HG02798 (cell line): ENCODE measurements at regions not wholly inside any gene's neighbourhood (a gene's known extent, or its start where the extent isn't known, plus 50 kb on each side); places are given as distances from the start of the nearest gene placed in this dataset.
"Not testable (repeated sequence)": the region's sequence is repeated elsewhere in the genome, so short reads cannot be mapped to it uniquely, and the experiment has no call there.

Experiments used
- ATAC-seq: cut with Tn5 transposase; IDR thresholded peaks from one replicate; pipeline ENCODE4 v1.9.1; 2021; ENCODE audit warnings: mild to moderate bottlenecking; ENCODE audit not compliant: unreplicated experiment, poor library complexity

DNA sequence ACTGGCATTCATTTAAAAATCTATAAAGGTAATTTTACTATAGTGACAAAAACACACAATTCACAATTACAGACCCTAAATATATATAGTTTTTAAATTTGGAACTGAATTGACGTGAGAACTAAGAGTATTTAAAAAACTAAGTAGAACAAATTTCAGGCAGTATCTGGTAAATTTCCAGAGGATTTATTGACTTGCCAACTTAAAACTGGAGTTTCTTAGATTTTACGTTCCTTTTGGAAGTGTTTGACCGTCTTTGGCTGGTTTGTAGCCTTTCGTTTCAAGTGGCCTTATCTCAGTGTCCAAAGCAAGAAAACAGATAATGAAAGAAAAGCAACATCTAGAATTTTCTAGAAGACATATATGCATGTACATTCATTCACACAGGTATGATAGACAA, 234.4 kb upstream of the VLDLR start:
- ATAC-seq, result no peak

DNA sequence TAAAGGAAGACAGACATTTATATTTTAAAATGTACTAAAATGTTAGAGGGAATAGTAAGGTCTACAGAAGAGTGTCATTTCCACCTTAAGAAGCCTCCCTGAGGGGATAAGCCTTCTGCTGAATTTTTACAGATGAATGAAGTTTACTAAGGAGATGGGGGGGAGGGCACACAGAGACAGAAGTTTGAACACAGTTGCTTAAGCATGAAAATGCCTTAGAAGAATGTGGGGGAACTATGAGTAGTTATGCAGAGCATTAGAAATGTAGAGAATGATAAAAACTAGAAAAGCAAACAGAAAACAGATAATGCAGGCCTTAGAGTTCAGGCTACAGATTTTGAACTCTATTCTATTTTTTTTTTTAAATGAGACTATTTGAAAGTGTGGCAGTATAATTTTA, 232.2 kb upstream of the VLDLR start:
- ATAC-seq, result no peak

- no peak for ATAC-seq
These were observed 231.6 kb upstream of the VLDLR start for GRCh38 chr9:2390028-2390427.

DNA sequence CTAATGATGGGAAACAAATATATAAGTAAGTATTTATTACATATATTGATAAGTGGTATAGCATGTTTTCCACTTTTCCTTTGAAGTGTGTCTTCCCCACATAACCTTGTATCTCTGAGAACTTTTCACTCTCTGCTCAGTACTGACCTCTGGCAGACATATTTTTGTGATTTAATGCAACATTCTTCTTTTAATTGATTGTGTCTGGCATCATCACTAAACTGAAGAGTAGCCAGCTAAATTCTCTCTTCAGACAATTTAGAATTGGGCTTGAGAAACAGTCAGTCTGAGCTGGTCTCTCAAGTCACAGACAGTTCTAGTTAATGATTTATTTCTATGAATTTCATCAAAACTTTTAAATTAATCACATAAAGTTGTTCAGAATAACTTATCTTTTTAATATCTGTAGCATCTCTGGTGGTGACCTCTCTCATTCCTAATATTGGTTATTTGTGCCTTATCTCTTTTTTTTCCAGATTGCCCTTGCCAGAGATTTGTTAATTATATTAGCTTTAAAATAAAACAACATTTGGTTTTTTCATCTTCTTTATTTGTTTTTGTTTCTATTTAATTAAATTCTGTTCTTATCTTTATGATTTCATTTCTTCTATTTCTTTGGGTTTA, 230.0 kb upstream of the VLDLR start:
- not testable (repeated sequence) for ATAC-seq

DNA sequence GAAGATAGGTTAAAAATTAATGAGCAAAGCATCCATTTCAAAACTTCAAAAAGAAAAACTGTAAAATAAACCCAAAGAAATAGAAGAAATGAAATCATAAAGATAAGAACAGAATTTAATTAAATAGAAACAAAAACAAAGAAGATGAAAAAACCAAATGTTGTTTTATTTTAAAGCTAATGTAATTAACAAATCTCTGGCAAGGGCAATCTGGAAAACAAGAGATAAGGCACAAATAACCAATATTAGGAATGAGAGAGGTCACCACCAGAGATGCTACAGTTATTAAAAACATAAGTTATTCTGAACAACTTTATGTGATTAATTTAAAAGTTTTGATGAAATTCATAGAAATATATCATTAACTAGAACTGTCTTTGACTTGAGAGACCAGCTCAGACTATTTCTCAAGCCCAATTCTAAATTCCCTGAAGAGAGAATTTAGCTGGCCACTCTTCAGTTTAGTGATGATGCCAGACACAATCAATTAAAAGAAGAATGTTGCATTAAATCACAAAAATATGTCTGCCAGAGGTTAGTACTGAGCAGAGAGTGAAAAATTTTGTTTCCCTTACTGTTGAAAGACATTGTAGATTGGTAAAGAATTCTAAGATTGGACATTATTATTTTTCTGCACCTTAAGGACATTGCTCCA, 227.4 kb upstream of the VLDLR start:
- ATAC-seq, result not testable (repeated sequence)

GRCh38 chr9:2395814-2396612, 225.6 kb upstream of the VLDLR start:
- no peak for ATAC-seq

DNA sequence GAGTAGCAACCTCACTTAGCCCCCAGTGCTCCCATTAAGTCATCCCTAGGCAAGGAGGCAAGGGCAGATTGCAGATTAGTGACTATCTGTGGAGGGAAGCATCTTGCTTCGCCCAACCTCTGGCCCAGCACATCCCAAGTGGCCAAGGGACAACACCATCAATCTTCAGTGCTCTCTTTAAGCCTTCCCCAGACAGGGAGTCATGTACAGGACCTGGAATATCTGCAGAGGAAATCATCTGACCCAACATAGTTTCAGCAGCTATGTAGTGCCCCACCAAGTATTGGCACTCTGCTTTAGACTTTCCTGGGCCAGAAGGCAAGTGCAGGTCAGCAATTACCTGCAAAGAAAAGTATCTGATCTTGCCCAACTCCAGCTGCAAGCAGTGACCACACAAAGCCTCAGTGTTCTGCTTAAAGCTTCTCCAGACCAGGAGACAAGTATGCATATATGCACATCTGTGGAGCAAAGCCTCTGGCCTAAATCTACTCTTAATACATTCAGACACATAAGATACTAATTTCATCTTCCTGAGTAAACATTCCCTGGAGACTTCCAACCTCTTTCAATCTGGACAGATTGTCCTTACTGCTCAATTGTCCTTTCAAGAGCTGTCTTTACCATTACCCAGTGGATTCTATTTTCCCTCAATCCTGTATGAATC, 224.8 kb upstream of the VLDLR start:
- no peak for ATAC-seq

DNA sequence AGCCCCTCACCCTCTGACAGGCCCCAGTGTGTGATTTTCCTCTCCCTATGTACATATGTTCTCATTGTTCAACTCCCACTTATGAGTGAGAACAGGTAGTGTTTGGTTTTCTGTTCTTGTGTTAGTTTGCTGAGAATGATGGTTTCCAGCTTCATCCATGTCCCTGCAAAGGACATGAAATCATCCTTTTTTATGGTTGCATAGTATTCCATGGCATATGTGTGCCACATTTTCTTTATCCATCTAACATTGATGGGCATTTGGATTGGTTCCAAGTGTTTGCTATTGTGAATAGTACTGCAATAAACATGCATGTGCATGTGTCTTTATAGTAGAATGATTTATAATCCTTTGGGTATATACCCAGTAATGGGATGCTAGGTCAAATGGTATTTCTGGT, 223.7 kb upstream of the VLDLR start:
- ATAC-seq, result not testable (repeated sequence)

GRCh38 chr9:2401746-2402145, 219.8 kb upstream of the VLDLR start:
- ATAC-seq, result not testable (repeated sequence)

- no peak for ATAC-seq
These were observed 217.9 kb upstream of the VLDLR start for GRCh38 chr9:2403701-2404100.

- no peak for ATAC-seq
These were observed 215.3 kb upstream of the VLDLR start for GRCh38 chr9:2406252-2406651.

GRCh38 chr9:2407450-2407849, 214.1 kb upstream of the VLDLR start:
- no peak for ATAC-seq

DNA sequence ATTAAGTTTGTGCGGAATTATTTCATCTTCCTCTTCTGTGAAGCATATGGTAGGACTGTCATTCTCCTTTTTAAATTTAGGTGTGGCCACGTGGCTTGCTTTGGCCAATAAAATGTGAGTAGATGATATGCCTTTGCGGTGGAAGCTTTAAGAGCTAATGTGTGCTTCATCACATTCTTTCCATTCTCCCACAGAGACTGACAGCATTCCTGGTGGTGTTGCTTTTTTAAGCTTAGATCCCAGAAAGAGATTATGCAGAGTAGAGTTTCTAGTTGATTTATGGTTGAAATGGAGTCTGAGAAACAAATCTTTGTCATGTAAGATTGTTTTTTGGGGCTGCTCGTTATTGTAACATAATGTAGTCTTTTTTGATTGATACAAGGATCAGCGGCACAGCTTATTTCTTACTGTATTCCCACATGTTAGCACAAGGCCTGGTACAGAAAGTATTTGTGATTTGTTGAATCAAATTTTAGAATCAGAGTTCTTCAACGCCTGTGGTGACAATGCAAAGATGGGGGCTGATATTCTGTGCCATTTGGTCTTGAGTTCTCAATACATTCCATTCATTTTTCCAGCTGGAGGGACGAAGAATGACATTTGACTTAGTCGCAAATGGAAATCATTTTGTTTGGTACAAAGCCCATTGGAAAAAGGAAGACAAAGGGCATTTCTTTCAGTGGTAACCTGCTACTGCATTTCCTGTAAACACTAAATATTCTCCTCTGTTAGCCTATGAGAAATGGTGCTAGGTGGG, 209.9 kb upstream of the VLDLR start:
- no peak for ATAC-seq

GRCh38 chr9:2413160-2413805, 208.3 kb upstream of the VLDLR start:
- no peak for ATAC-seq

DNA sequence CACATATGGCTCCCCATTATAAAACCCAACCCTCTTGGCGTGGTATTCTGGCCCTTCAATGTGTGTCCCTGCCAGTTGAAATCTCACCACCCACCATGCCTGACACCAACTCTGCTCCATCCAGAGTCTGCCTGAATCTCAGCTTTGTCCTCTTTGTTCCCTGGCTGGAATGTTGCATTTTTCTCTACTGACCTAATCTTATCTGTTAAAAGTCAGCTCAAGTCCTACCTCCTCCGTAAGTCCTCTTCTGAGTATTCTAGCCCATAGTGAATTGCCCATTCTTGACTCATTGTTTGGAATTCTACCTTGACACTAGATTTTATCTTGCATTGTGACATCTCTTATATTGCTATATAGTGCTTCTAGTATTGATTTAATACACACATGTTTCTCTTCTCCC, 207.1 kb upstream of the VLDLR start:
- no peak for ATAC-seq

- ATAC-seq, result no peak
These were observed 206.3 kb upstream of the VLDLR start for GRCh38 chr9:2415326-2415725.

GRCh38 chr9:2417730-2418129, 203.9 kb upstream of the VLDLR start:
- no peak for ATAC-seq

DNA sequence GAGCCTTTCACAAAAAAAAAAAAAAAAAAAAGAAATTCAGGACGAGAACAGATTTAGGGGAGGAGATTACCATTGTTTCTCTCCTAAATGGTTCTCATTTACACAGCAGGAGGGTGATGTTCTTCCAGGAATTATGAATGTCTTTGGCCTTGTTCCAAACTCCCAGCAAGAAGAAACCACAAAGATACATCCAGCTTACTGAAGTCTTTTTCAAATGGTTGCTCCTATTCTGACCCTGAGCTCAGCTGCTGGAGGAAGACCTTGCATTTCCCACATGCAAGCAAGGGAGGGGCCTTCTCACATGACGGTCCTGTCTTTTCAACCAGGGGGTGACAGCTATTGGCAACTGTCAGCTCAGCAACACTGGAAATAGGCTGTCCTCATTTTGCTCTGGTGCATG, 203.0 kb upstream of the VLDLR start:
- no peak for ATAC-seq

GRCh38 chr9:2419347-2419746, 202.2 kb upstream of the VLDLR start:
- no peak for ATAC-seq

DNA sequence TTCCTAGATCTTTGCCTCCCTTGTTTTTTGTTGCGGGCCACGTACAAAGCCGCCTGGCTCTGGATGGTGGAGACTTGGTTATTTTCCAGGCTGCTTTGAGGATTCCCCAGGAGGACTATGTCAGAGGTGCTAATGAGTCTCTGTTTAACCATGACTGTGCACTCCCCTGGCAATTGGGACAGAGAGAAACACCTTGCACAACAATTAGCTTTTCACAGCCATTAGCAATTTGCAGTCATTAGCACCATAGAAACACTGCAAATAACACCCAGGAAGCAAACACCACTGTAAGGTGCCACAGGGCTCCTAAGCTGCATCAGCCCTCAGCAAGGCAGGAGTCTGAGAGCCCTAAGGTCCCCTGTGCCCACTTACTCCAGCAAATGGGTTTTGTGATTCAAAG, 201.0 kb upstream of the VLDLR start:
- ATAC-seq, result no peak
